Neural cell (in vitro differentiated cells): ENCODE measurements at regions not wholly inside any gene's neighbourhood (a gene's known extent, or its start where the extent isn't known, plus 50 kb on each side); places are given as distances from the start of the nearest gene placed in this dataset.

Experiments
- CTCF ChIP-seq: fragments of 450-650 bp; IDR thresholded peaks from 2 replicates; pipeline ENCODE4 v1.5.1; 2014; ENCODE audit warnings: antibody characterized with exemption, mild to moderate bottlenecking, moderate library complexity; ENCODE audit not compliant: poor library complexity, severe bottlenecking
- EZH2 ChIP-seq: fragments of 200-600, 300-800 bp; shearing (Covaris generic), sonication (generic); IDR thresholded peaks from 2 replicates; pipeline ENCODE4 v1.6.1; 2014; ENCODE audit warnings: antibody characterized with exemption, low read length, borderline replicate concordance, mild to moderate bottlenecking; ENCODE audit not compliant: insufficient read depth, poor library complexity, severe bottlenecking
- MXI1 ChIP-seq: fragments of 450-650 bp; conservative IDR thresholded peaks from 2 replicates; pipeline ENCODE4 v1.6.1; 2014; ENCODE audit warnings: antibody characterized with exemption, mild to moderate bottlenecking; ENCODE audit not compliant: poor library complexity, severe bottlenecking
- RAD21 ChIP-seq: fragments of 450-650 bp; conservative IDR thresholded peaks from 2 replicates; pipeline ENCODE4 v1.6.1; 2014; ENCODE audit warnings: antibody characterized with exemption, mild to moderate bottlenecking, moderate library complexity
- TAF1 ChIP-seq: IDR thresholded peaks from 2 replicates; pipeline ENCODE4 v1.6.1; 2012; ENCODE audit warnings: low read depth

GRCh38 chr4:179666226-179666625 is 2224.0 kb upstream of the AGA start:
- TF ChIP-seq TAF1: no peak
- TF ChIP-seq EZH2: no peak
- no peak for TF ChIP-seq CTCF
- TF ChIP-seq RAD21: no peak
- no peak for TF ChIP-seq MXI1
